ENCODE measurements at regions not wholly inside any gene's neighbourhood (a gene's known extent, or its start where the extent isn't known, plus 50 kb on each side); places are given as distances from the start of the nearest gene placed in this dataset.

DNA sequence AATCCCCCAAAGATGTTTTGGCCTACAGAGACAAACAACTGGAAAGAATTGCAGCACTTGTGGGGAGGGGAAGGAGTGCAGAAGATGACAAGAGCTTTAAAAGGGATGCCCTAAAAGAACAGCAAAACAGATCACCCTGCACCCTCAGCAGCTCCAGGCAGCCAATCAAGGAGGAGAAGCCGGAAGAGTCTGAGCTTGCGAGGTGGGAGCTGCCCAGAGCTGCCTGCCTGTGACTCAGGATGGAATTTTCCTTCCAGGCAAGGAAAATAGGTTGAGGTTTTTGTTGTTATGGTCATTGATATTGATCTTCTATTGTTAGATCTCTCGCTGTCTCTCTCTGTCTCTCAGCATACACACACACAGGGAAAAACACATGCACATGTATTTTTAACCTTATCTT, 70.3 kb upstream of the MAP1B start:
- TF ChIP-seq POLR2A (IDR thresholded peaks at IDR 0.05): no peak
- TF ChIP-seq, protein P1, sequence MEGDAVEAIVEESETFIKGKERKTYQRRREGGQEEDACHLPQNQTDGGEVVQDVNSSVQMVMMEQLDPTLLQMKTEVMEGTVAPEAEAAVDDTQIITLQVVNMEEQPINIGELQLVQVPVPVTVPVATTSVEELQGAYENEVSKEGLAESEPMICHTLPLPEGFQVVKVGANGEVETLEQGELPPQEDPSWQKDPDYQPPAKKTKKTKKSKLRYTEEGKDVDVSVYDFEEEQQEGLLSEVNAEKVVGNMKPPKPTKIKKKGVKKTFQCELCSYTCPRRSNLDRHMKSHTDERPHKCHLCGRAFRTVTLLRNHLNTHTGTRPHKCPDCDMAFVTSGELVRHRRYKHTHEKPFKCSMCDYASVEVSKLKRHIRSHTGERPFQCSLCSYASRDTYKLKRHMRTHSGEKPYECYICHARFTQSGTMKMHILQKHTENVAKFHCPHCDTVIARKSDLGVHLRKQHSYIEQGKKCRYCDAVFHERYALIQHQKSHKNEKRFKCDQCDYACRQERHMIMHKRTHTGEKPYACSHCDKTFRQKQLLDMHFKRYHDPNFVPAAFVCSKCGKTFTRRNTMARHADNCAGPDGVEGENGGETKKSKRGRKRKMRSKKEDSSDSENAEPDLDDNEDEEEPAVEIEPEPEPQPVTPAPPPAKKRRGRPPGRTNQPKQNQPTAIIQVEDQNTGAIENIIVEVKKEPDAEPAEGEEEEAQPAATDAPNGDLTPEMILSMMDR (IDR thresholded peaks at IDR 0.05): no peak
